Dermis blood vessel endothelial cell (primary cell): ENCODE measurements at regions not wholly inside any gene's neighbourhood (a gene's known extent, or its start where the extent isn't known, plus 50 kb on each side); places are given as distances from the start of the nearest gene placed in this dataset.
"Not testable (repeated sequence)": the region's sequence is repeated elsewhere in the genome, so short reads cannot be mapped to it uniquely, and the experiment has no call there.

ENCODE experiments used
- DNase-seq: peaks from one replicate; pipeline ENCODE4 v3.0.0; 2010

GRCh38 chr13:97520061-97520460 is 86.1 kb downstream of the RAP2A start:
- no peak for DNase-seq

- DNase-seq, result no peak
Observed at GRCh38 chr13:97520866-97521265, 86.9 kb downstream of the RAP2A start.

- no peak for DNase-seq
Observed at GRCh38 chr13:97521726-97522125, 87.8 kb downstream of the RAP2A start.

GRCh38 chr13:97522243-97522642 is 88.3 kb downstream of the RAP2A start:
- no peak for DNase-seq

GRCh38 chr13:97526556-97526955 is 92.6 kb downstream of the RAP2A start:
- DNase-seq, result no peak

GRCh38 chr13:97528518-97528917 is 94.5 kb downstream of the RAP2A start:
- no peak for DNase-seq

- DNase-seq, result no peak
Observed at GRCh38 chr13:97534540-97534939, 100.6 kb downstream of the RAP2A start.

- no peak for DNase-seq
Observed at GRCh38 chr13:97535614-97536013, 101.6 kb downstream of the RAP2A start.

- no peak for DNase-seq
Observed at GRCh38 chr13:97537110-97537509, 103.1 kb downstream of the RAP2A start.

GRCh38 chr13:97538203-97538602 is 104.2 kb downstream of the RAP2A start:
- DNase-seq, result no peak

GRCh38 chr13:97539651-97540610 is 106.0 kb downstream of the RAP2A start:
- DNase-seq, result peak; percentile 5

- peak; percentile 12 for DNase-seq
Observed at GRCh38 chr13:97540696-97541095, 106.7 kb downstream of the RAP2A start.

GRCh38 chr13:97542102-97542685 is 108.2 kb downstream of the RAP2A start:
- DNase-seq, result no peak

- no peak for DNase-seq
Observed at GRCh38 chr13:97544031-97544765, 110.2 kb downstream of the RAP2A start.

GRCh38 chr13:97544971-97545499 is 111.1 kb downstream of the RAP2A start:
- DNase-seq, result not testable (repeated sequence)

- DNase-seq, result no peak
Observed at GRCh38 chr13:97548138-97548537, 114.2 kb downstream of the RAP2A start.

- no peak for DNase-seq
Observed at GRCh38 chr13:97548711-97549110, 114.7 kb downstream of the RAP2A start.

GRCh38 chr13:97549201-97549600 is 115.2 kb downstream of the RAP2A start:
- no peak for DNase-seq

GRCh38 chr13:97554496-97554895 is 120.5 kb downstream of the RAP2A start:
- no peak for DNase-seq

GRCh38 chr13:97555034-97555433 is 121.1 kb downstream of the RAP2A start:
- no peak for DNase-seq

GRCh38 chr13:97559030-97559429 is 125.1 kb downstream of the RAP2A start:
- DNase-seq, result no peak

- no peak for DNase-seq
Observed at GRCh38 chr13:97559981-97560380, 126.0 kb downstream of the RAP2A start.

GRCh38 chr13:97561182-97561581 is 127.2 kb downstream of the RAP2A start:
- no peak for DNase-seq
